ENCODE measurements at regions not wholly inside any gene's neighbourhood (a gene's known extent, or its start where the extent isn't known, plus 50 kb on each side); places are given as distances from the start of the nearest gene placed in this dataset.

GRCh38 chr13:109856350-109856749 lies 70.0 kb upstream of the IRS2 start:
- ATAC-seq = no peak
- TF ChIP-seq ZC3H10 (CRISPR knock-in tag; IDR thresholded peaks at IDR 0.05) (no peak), ZNF70 (CRISPR knock-in tag; IDR thresholded peaks at IDR 0.05) (no peak), ZNF8 (CRISPR knock-in tag; IDR thresholded peaks at IDR 0.05) (no peak), GLIS3 (CRISPR knock-in tag; IDR thresholded peaks at IDR 0.05) (no peak), RARB (CRISPR knock-in tag; IDR thresholded peaks at IDR 0.05) (no peak), SNAI2 (CRISPR knock-in tag; IDR thresholded peaks at IDR 0.05) (no peak), OSR1 (CRISPR knock-in tag; IDR thresholded peaks at IDR 0.05) (no peak), ZFP30 (CRISPR knock-in tag; IDR thresholded peaks at IDR 0.05) (no peak), PPARA (CRISPR knock-in tag; IDR thresholded peaks at IDR 0.05; ENCODE audit: borderline replicate concordance) (no peak)

GRCh38 chr13:109853153-109853552 lies 66.8 kb upstream of the IRS2 start:
- ATAC-seq = no peak

GRCh38 chr13:109846185-109846584 lies 59.8 kb upstream of the IRS2 start:
- ATAC-seq = no peak
- no peak for TF ChIP-seq ZFP3 (CRISPR knock-in tag; IDR thresholded peaks at IDR 0.05)

More at GRCh38 chr13:109853153-109853552, 66.8 kb upstream of the IRS2 start:
- TF ChIP-seq TOX (CRISPR knock-in tag; IDR thresholded peaks at IDR 0.05; ENCODE audit: borderline replicate concordance) (no peak), OSR1 (CRISPR knock-in tag; IDR thresholded peaks at IDR 0.05) (no peak), RARB (CRISPR knock-in tag; IDR thresholded peaks at IDR 0.05) (no peak), CREB5 (CRISPR knock-in tag; IDR thresholded peaks at IDR 0.05; ENCODE audit: low read depth) (no peak), ZC3H10 (CRISPR knock-in tag; IDR thresholded peaks at IDR 0.05) (no peak), ARNTL (CRISPR knock-in tag; IDR thresholded peaks at IDR 0.05; ENCODE audit: borderline replicate concordance, low read depth) (no peak), TSHZ2 (CRISPR knock-in tag; IDR thresholded peaks at IDR 0.05) (no peak), GLIS3 (CRISPR knock-in tag; IDR thresholded peaks at IDR 0.05) (no peak), BACH2 (CRISPR knock-in tag; IDR thresholded peaks at IDR 0.05; ENCODE audit: borderline replicate concordance) (no peak), ZNF565 (CRISPR knock-in tag; conservative IDR thresholded peaks at IDR 0.05; ENCODE audit: low read depth) (no peak), ISL1 (CRISPR knock-in tag; IDR thresholded peaks at IDR 0.05) (no peak), CSRNP3 (CRISPR knock-in tag; IDR thresholded peaks at IDR 0.05) (no peak)

GRCh38 chr13:109844396-109844795 lies 58.0 kb upstream of the IRS2 start:
- TF ChIP-seq BACH2 (CRISPR knock-in tag; IDR thresholded peaks at IDR 0.05; ENCODE audit: borderline replicate concordance) (no peak), TSHZ2 (CRISPR knock-in tag; IDR thresholded peaks at IDR 0.05) (no peak), CREB5 (CRISPR knock-in tag; IDR thresholded peaks at IDR 0.05; ENCODE audit: low read depth) (no peak), TCF4 (CRISPR knock-in tag; IDR thresholded peaks at IDR 0.05; ENCODE audit: borderline replicate concordance) (no peak), ZNF8 (CRISPR knock-in tag; IDR thresholded peaks at IDR 0.05) (no peak)
- ATAC-seq = peak; percentile 83
